Pancreas (tissue), 10 donors: ENCODE measurements at regions not wholly inside any gene's neighbourhood (a gene's known extent, or its start where the extent isn't known, plus 50 kb on each side); places are given as distances from the start of the nearest gene placed in this dataset.

Experiments used
- ATAC-seq, 4 donors: fragments of 200-7000 bp; cut with Tn5 transposase; one replicate each; pipeline versions ENCODE4 v1.8.0 to v1.9.1; 2020; ENCODE audit warnings: mild to moderate bottlenecking in 4 of 4, moderate library complexity in 4 of 4
- DNase-seq, 6 donors: peaks; one replicate each; pipeline ENCODE4 v3.0.0-alpha.2; 2020
- FAIRE-seq: peaks from 2 replicates; lab custom pipeline; 2012; peaks lifted over from hg19 to GRCh38; lab: Jason Lieb, UNC
- H3K27ac ChIP-seq, 4 donors: fragments of 200-600 bp; sonication (generic); 1 replicate in 3 of 4; 2 replicates in 1 of 4; pipeline versions ENCODE4 v1.5.0 to v1.8.0; 2020
- H3K27me3 ChIP-seq, 4 donors: fragments of 200-600 bp; one replicate each; pipeline ENCODE4 v1.8.0; 2021
- H3K36me3 ChIP-seq, 3 donors: fragments of 200-600 bp; sonication (generic) in 1 of 3; one replicate each; pipeline versions ENCODE4 v1.5.0 to v1.8.0; 2020 to 2021
- H3K4me1 ChIP-seq, 3 donors: fragments of 200-600 bp; one replicate each; pipeline ENCODE4 v1.8.0; 2021
- H3K4me3 ChIP-seq, 4 donors: fragments of 200-600 bp; sonication (generic) in 2 of 4; one replicate each; pipeline versions ENCODE4 v1.5.0 to v1.8.0; 2020 to 2021
- H3K9me3 ChIP-seq, 4 donors: fragments of 200-600 bp; one replicate each; pipeline ENCODE4 v1.8.0; 2021
- CTCF ChIP-seq, 4 donors: fragments of 200-600 bp; sonication (generic) in 3 of 4; IDR thresholded peaks; one replicate each; pipeline versions ENCODE4 v1.5.0 to v1.8.0; 2021; ENCODE audit warnings: antibody characterized with exemption in 4 of 4
- WGBS, 2 donors: extraction: QIAGEN DNeasy Blood & Tissue Kit; methylation state at CpG; one replicate each; pipeline ENCODE4 v1.1.7; 2013; 5-methylcytosine and 5-hydroxymethylcytosine counted together
- intact Hi-C, 3 donors: fragments of 100-400 bp; cut with DNase I; formaldehyde crosslinking; loops; one replicate each; pipeline versions ENCODE4 v1.11.1 to v1.14.2; 2022
- donor health status: healthy with polysubstance abuse.
- donor health status: DM: no; HTN: no; CAD: no; lungs with moderate emphysema.
- donor health status: DM: no; HTN: no; CAD: no.
- donor health status: control.
- donor health status: control.
- donor health status: Bipolar disorder and iron deficiency.
- donor health status: DM: yes; HTN: yes; CAD: no.
- donor health status: DM: no; HTN: no; CAD: no.
- donor health status: DM: no; HTN: no; CAD: no.
- donor health status: DM: yes; HTN: yes; CAD: no.

GRCh38 chr9:95822583-95823431 lies 52.7 kb upstream of the ERCC6L2 start:
- no peak for TF ChIP-seq CTCF (IDR thresholded peaks at IDR 0.05)
- FAIRE-seq (no peak), ATAC-seq (no peak), DNase-seq (no peak)
- H3K4me3 ChIP-seq = no peak overlapping the region
- intact Hi-C loops = no loop called here
- H3K27me3 ChIP-seq = no peaks in the 10 kb centered on the region
- no peak overlapping the region for H3K27ac ChIP-seq
- no peaks in the 10 kb centered on the region for H3K4me1 ChIP-seq
- no peaks in the 10 kb centered on the region for H3K36me3 ChIP-seq
- 87 to 88% methylated on average over 11 of the region's 11 CpGs for WGBS, 2 donors
- H3K9me3 ChIP-seq = no peaks in the 10 kb centered on the region

- 92 to 95% methylated on average over 3 of the region's 3 CpGs for WGBS, 2 donors
- Histone ChIP-seq H3K9me3 (no peaks in the 10 kb centered on the region), H3K27me3 (no peaks in the 10 kb centered on the region), H3K4me3 (no peak overlapping the region), H3K36me3 (no peaks in the 10 kb centered on the region), H3K27ac (no peak overlapping the region), H3K4me1 (no peaks in the 10 kb centered on the region)
- no peak for TF ChIP-seq CTCF (IDR thresholded peaks at IDR 0.05)
- FAIRE-seq = no peak
- DNase-seq = no peak
- no peak for ATAC-seq
- intact Hi-C loops = no loop called here
Measured at GRCh38 chr9:95822015-95822414, 53.5 kb upstream of the ERCC6L2 start.

- Histone ChIP-seq H3K27me3 (no peaks in the 10 kb centered on the region), H3K9me3 (no peaks in the 10 kb centered on the region), H3K27ac (no peak overlapping the region), H3K4me1 (no peaks in the 10 kb centered on the region), H3K4me3 (no peak overlapping the region), H3K36me3 (no peaks in the 10 kb centered on the region)
- TF ChIP-seq CTCF (IDR thresholded peaks at IDR 0.05) = no peak
- intact Hi-C loops = no loop called here
- DNase-seq = no peak
- FAIRE-seq = no peak
- no peak for ATAC-seq
- 96 to 98% methylated on average over 8 of the region's 8 CpGs for WGBS, 2 donors
Measured at GRCh38 chr9:95820074-95820473, 55.4 kb upstream of the ERCC6L2 start.

- Histone ChIP-seq H3K4me1 (no peaks in the 10 kb centered on the region), H3K27me3 (no peaks in the 10 kb centered on the region), H3K9me3 (no peaks in the 10 kb centered on the region), H3K4me3 (no peak overlapping the region), H3K27ac (no peak overlapping the region), H3K36me3 (no peaks in the 10 kb centered on the region)
- DNase-seq = no peak
- no peak for TF ChIP-seq CTCF (IDR thresholded peaks at IDR 0.05)
- 90 to 93% methylated on average over 10 of the region's 10 CpGs for WGBS, 2 donors
- ATAC-seq = no peak
- intact Hi-C loops = no loop called here
- no peak for FAIRE-seq
Measured at GRCh38 chr9:95819636-95820035, 55.9 kb upstream of the ERCC6L2 start.

GRCh38 chr9:95817205-95817604 lies 58.3 kb upstream of the ERCC6L2 start:
- DNase-seq = no peak
- no peaks in the 10 kb centered on the region for H3K27me3 ChIP-seq
- intact Hi-C loops = no loop called here
- no peaks in the 10 kb centered on the region for H3K4me1 ChIP-seq
- ATAC-seq = no peak
- H3K36me3 ChIP-seq = no peaks in the 10 kb centered on the region
- no peak for TF ChIP-seq CTCF (IDR thresholded peaks at IDR 0.05)
- no peaks in the 10 kb centered on the region for H3K9me3 ChIP-seq
- H3K27ac ChIP-seq = no peak overlapping the region
- 82 to 84% methylated on average over 6 of the region's 6 CpGs for WGBS, 2 donors
- H3K4me3 ChIP-seq = no peak overlapping the region
- FAIRE-seq = no peak
